ENCODE measurements at regions not wholly inside any gene's neighbourhood (a gene's known extent, or its start where the extent isn't known, plus 50 kb on each side); places are given as distances from the start of the nearest gene placed in this dataset.

GRCh38 chr6:27159725-27160124 is 87.8 kb upstream of the PRSS16 start:
- WGBS (ENCODE audit: low lambda C conversion rate): 7% methylated on average over 2 of the region's 2 CpGs
- in situ Hi-C loops (cut with HindIII; ENCODE audit: extremely low pct_ligation_motif_present, low pct_unique_long_range_greater_than_20kb): no loop called here
- no peaks in the 10 kb centered on the region for H3K36me3 ChIP-seq (replicated peaks in 1 of 2; ENCODE audit: control insufficient read depth in 1 of 2, insufficient read depth in 2 of 2, low read length in 2 of 2)
- FAIRE-seq (no peak), DNase-seq (ENCODE audit: low spot score) (no peak), ATAC-seq (no peak)
- ChIA-PET CTCF (ENCODE audit: low intra/inter-chr PET ratio, low total read pairs) (no interaction called here), POLR2A (no interaction called here)
- no TSS peak for BruUV-seq (replicated peaks)
- no peaks in the 10 kb centered on the region for H3K79me2 ChIP-seq (ENCODE audit: insufficient read depth, low read length)
- TF ChIP-seq MED8 (CRISPR knock-in tag; IDR thresholded peaks at IDR 0.05; ENCODE audit: insufficient replicate concordance) (no peak), ZNF784 (CRISPR knock-in tag; IDR thresholded peaks at IDR 0.05; ENCODE audit: borderline replicate concordance) (no peak), ZSCAN22 (CRISPR knock-in tag; IDR thresholded peaks at IDR 0.05) (no peak), ZNF446 (CRISPR knock-in tag; IDR thresholded peaks at IDR 0.05) (no peak), ZNF451 (CRISPR knock-in tag; IDR thresholded peaks at IDR 0.05) (no peak), RFXANK (CRISPR knock-in tag; IDR thresholded peaks at IDR 0.05) (no peak), TERF1 (CRISPR knock-in tag; IDR thresholded peaks at IDR 0.05) (no peak), PHB2 (IDR thresholded peaks at IDR 0.05; ENCODE audit: partially characterized antibody) (no peak), EZH2 (conservative IDR thresholded peaks at IDR 0.05; ENCODE audit: low read depth, low read length) (no peak), ZEB1 (IDR thresholded peaks at IDR 0.05; ENCODE audit: insufficient replicate concordance, low read depth) (no peak), ZNF772 (CRISPR knock-in tag; IDR thresholded peaks at IDR 0.05) (no peak), KIAA2018 (CRISPR knock-in tag; IDR thresholded peaks at IDR 0.05; ENCODE audit: borderline replicate concordance) (no peak), ZBTB34 (CRISPR knock-in tag; IDR thresholded peaks at IDR 0.05) (no peak)
- H3K9me3 ChIP-seq (ENCODE audit: low read length): no peaks in the 10 kb centered on the region
- H3K9ac ChIP-seq (ENCODE audit: insufficient read depth, low read depth, low read length): no peak overlapping the region
- no peak overlapping the region for H2AFZ ChIP-seq (ENCODE audit: low read length)
- H3K27ac ChIP-seq (ENCODE audit: extremely low read length, insufficient read depth, low read length): no peak overlapping the region
- H3K4me1 ChIP-seq (ENCODE audit: insufficient read depth, low read length): peaks cover 22% of the 10 kb centered on the region
- H4K20me1 ChIP-seq (ENCODE audit: insufficient read depth, low read length): no peaks in the 10 kb centered on the region
- H3K4me2 ChIP-seq (ENCODE audit: low read depth, low read length): no peak overlapping the region
- intact Hi-C loops (cut with micrococcal nuclease; ENCODE audit: unreplicated experiment): no loop called here
- H3K27me3 ChIP-seq (ENCODE audit: control insufficient read depth in 1 of 2, insufficient read depth in 2 of 2, low read length in 2 of 2): no peaks in the 10 kb centered on the region; a peak in 1 of 5 replicates
- H3K4me3 ChIP-seq (replicated peaks in 1 of 3; ENCODE audit: insufficient read depth in 1 of 3, low read depth in 2 of 3, low read length in 3 of 3): no peak overlapping the region

All from HepG2 (cell line).